ENCODE measurements at regions not wholly inside any gene's neighbourhood (a gene's known extent, or its start where the extent isn't known, plus 50 kb on each side); places are given as distances from the start of the nearest gene placed in this dataset.

DNA sequence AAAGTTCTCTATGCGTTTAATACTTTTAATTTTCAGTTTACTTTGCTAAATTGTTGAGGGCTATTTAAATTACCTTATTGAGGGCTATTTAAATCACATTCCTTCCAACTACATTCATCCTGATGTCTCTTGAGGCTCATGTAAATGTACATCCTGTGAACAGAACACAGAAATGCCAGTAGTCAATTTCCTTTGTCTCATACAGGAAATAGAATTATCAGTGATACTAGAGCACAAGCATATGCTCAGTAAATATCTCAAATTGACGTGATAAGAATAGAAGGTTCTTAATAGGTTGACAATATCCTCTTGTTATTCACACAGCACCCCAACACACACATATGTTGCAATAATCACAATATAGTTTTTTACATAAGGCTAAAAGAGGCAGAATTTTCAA, 449.0 kb downstream of the CYLC2 start:
- no peak overlapping the region for H3K4me2 ChIP-seq (ENCODE audit: low read length)
- H3K27ac ChIP-seq (ENCODE audit: low read length): no peak overlapping the region

GRCh38 chr9:103458826-103459225, 463.7 kb downstream of the CYLC2 start:
- H3K27ac ChIP-seq (ENCODE audit: low read length): no peak overlapping the region
- no peak overlapping the region for H3K4me2 ChIP-seq (ENCODE audit: low read length)
- no peak overlapping the region for H2AFZ ChIP-seq (ENCODE audit: low read depth, low read length)
- no peaks in the 10 kb centered on the region for H4K20me1 ChIP-seq (ENCODE audit: insufficient read depth, low read length)
- no peaks in the 10 kb centered on the region for H3K79me2 ChIP-seq (ENCODE audit: low read length)
- no peak overlapping the region for H3K4me3 ChIP-seq (ENCODE audit: low read length)
- no peaks in the 10 kb centered on the region for H3K27me3 ChIP-seq (ENCODE audit: low read depth, low read length)
- H3K36me3 ChIP-seq (replicated peaks; ENCODE audit: low read depth, low read length): no peaks in the 10 kb centered on the region
- H3K4me1 ChIP-seq (ENCODE audit: low read length): no peaks in the 10 kb centered on the region
- no peaks in the 10 kb centered on the region for H3K9me3 ChIP-seq (ENCODE audit: insufficient read depth, low read length)
- TF ChIP-seq CTCF (IDR thresholded peaks at IDR 0.05; ENCODE audit: low read depth, low read length) (no peak), EZH2phosphoT487 (IDR thresholded peaks at IDR 0.05; ENCODE audit: low read depth) (no peak)
- H3K9ac ChIP-seq (ENCODE audit: low read length): no peak overlapping the region

More for the DNA sequence above, 449.0 kb downstream of the CYLC2 start:
- Histone ChIP-seq H3K27me3 (ENCODE audit: low read depth, low read length) (no peaks in the 10 kb centered on the region), H3K4me1 (ENCODE audit: low read length) (peaks cover 23% of the 10 kb centered on the region), H4K20me1 (ENCODE audit: insufficient read depth, low read length) (no peaks in the 10 kb centered on the region), H3K9ac (ENCODE audit: low read length) (no peak overlapping the region), H3K9me3 (ENCODE audit: insufficient read depth, low read length) (no peaks in the 10 kb centered on the region), H2AFZ (ENCODE audit: low read depth, low read length) (no peak overlapping the region; the same call in 1 of the 2 replicates), H3K4me3 (ENCODE audit: low read length) (no peak overlapping the region), H3K79me2 (ENCODE audit: low read length) (no peaks in the 10 kb centered on the region), H3K36me3 (replicated peaks; ENCODE audit: low read depth, low read length) (peaks cover 2% of the 10 kb centered on the region)
- TF ChIP-seq CTCF (IDR thresholded peaks at IDR 0.05; ENCODE audit: low read depth, low read length): no peak
- no peak for TF ChIP-seq EZH2phosphoT487 (IDR thresholded peaks at IDR 0.05; ENCODE audit: low read depth)

- Histone ChIP-seq H3K9me3 (ENCODE audit: insufficient read depth, low read length) (no peaks in the 10 kb centered on the region), H3K27me3 (ENCODE audit: low read depth, low read length) (no peaks in the 10 kb centered on the region), H4K20me1 (ENCODE audit: insufficient read depth, low read length) (no peaks in the 10 kb centered on the region), H3K36me3 (replicated peaks; ENCODE audit: low read depth, low read length) (no peaks in the 10 kb centered on the region), H3K4me1 (ENCODE audit: low read length) (no peaks in the 10 kb centered on the region), H3K27ac (ENCODE audit: low read length) (no peak overlapping the region), H3K79me2 (ENCODE audit: low read length) (no peaks in the 10 kb centered on the region), H2AFZ (ENCODE audit: low read depth, low read length) (no peak overlapping the region), H3K9ac (ENCODE audit: low read length) (no peak overlapping the region), H3K4me3 (ENCODE audit: low read length) (no peak overlapping the region), H3K4me2 (ENCODE audit: low read length) (no peak overlapping the region)
- TF ChIP-seq EZH2phosphoT487 (IDR thresholded peaks at IDR 0.05; ENCODE audit: low read depth): no peak
Observed at GRCh38 chr9:103471241-103471640, 476.1 kb downstream of the CYLC2 start.

DNA sequence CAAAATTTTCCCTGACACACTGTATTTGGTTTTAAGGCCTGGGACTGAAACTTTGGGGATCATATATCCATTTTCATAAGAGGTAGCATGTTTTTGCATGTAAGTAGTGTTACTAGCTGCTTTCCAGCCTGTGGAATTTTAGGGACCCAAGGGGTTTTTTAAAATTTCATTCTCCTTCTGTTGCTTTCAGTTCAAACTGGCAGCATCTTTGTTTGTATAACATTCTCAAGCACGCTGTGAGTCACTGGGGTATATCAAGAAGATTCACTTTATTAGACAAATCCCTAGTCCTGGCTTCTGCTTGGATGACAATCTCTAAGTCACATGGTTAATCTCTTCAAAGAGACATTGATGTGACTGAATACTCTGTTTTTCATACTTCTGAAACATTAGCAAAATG, 479.0 kb downstream of the CYLC2 start:
- Histone ChIP-seq H4K20me1 (ENCODE audit: insufficient read depth, low read length) (no peaks in the 10 kb centered on the region), H3K9me3 (ENCODE audit: insufficient read depth, low read length) (no peaks in the 10 kb centered on the region), H3K27ac (ENCODE audit: low read length) (no peak overlapping the region), H3K27me3 (ENCODE audit: low read depth, low read length) (no peaks in the 10 kb centered on the region), H3K4me1 (ENCODE audit: low read length) (no peaks in the 10 kb centered on the region), H3K36me3 (replicated peaks; ENCODE audit: low read depth, low read length) (no peaks in the 10 kb centered on the region), H2AFZ (ENCODE audit: low read depth, low read length) (no peak overlapping the region), H3K4me3 (ENCODE audit: low read length) (no peak overlapping the region), H3K9ac (ENCODE audit: low read length) (no peak overlapping the region), H3K4me2 (ENCODE audit: low read length) (no peak overlapping the region), H3K79me2 (ENCODE audit: low read length) (no peaks in the 10 kb centered on the region)
- TF ChIP-seq EZH2phosphoT487 (IDR thresholded peaks at IDR 0.05; ENCODE audit: low read depth) (no peak), CTCF (IDR thresholded peaks at IDR 0.05; ENCODE audit: low read depth, low read length) (no peak)

Measured in OCI-LY3 (cell line).